ENCODE measurements at regions not wholly inside any gene's neighbourhood (a gene's known extent, or its start where the extent isn't known, plus 50 kb on each side); places are given as distances from the start of the nearest gene placed in this dataset.

DNA sequence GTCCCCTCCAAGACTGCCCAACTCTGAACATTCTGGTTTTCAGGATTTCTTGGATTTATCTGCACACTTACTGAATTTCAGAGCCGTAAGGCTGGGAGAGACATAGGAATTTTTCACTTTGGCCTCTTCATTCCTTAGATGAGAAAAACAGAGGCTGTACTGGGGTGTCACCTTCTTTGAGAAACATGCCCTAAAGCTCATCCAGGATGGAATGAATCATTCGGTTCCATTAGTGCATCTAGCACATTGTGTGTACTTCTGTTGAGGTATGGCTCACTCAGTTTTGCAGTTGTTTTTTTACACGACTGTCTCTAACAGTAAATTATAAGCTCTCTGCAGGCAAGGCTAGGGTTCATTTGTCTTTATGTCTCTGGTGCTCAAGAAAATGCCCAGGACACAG lies 383.4 kb downstream of the GATA3 start:
- Histone ChIP-seq H3K36me3 (ENCODE audit: low read depth) (no peaks in the 10 kb centered on the region), H3K4me1 (ENCODE audit: low read depth) (no peaks in the 10 kb centered on the region), H3K4me3 (no peak overlapping the region), H3K9me3 (no peaks in the 10 kb centered on the region)
- no peak for DNase-seq
- intact Hi-C loops (cut with DNase I, micrococcal nuclease), result no loop called here
- ATAC-seq, result no peak
- no peak for TF ChIP-seq CTCF (IDR thresholded peaks at IDR 0.05)

GRCh38 chr10:8438603-8439002 lies 384.1 kb downstream of the GATA3 start:
- no peaks in the 10 kb centered on the region for H3K9me3 ChIP-seq
- no peaks in the 10 kb centered on the region for H3K4me1 ChIP-seq (ENCODE audit: low read depth)
- TF ChIP-seq CTCF (IDR thresholded peaks at IDR 0.05), result no peak
- no peak for DNase-seq
- intact Hi-C loops (cut with DNase I, micrococcal nuclease), result no loop called here
- ATAC-seq, result no peak
- no peaks in the 10 kb centered on the region for H3K36me3 ChIP-seq (ENCODE audit: low read depth)
- H3K4me3 ChIP-seq, result no peak overlapping the region

DNA sequence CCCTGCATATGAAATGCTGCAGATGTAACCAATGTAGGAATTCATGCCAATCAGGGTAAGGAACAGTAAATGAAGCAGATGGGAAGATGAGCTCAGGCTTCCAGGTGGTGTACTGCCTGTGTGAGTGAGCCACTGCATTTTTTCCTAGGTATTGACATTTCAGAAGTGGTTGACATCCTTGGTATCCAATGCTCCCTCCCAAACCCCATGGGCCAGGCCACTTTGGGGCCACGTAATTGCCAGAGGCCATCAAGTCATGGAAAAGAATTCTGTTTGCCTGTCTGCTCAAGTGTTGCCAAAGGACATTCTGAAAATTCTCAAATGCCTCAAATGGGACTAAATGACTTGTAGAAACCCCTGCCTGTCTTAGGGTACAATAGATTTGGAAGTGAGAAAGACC lies 384.6 kb downstream of the GATA3 start:
- intact Hi-C loops (cut with DNase I, micrococcal nuclease), result no loop called here
- DNase-seq (no peak), ATAC-seq (no peak)
- no peak overlapping the region for H3K4me3 ChIP-seq
- no peak for TF ChIP-seq CTCF (IDR thresholded peaks at IDR 0.05)
- no peaks in the 10 kb centered on the region for H3K9me3 ChIP-seq
- no peaks in the 10 kb centered on the region for H3K4me1 ChIP-seq (ENCODE audit: low read depth)
- no peaks in the 10 kb centered on the region for H3K36me3 ChIP-seq (ENCODE audit: low read depth)

DNA sequence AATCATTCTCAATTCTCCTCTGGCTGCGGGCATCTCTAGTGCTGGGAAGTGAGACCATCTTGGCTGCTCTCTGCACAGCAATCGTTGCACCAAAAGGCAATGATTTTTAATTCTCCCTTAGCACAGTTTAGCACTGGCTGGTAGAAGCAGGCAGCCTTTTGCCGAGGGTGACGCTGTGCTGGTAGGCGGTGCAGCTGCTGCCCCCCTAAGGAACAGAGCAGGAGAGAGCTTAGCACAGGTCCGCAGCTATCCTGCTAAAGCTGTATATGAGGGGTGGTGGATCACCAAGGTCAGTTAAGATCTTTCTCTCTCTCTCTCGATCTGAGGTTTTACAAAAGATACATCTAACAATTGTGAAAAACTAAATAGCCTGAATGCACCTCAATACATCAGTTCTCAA lies 390.1 kb downstream of the GATA3 start:
- no peak for TF ChIP-seq CTCF (IDR thresholded peaks at IDR 0.05)
- H3K4me3 ChIP-seq, result no peak overlapping the region
- H3K36me3 ChIP-seq (ENCODE audit: low read depth), result no peaks in the 10 kb centered on the region
- no peaks in the 10 kb centered on the region for H3K4me1 ChIP-seq (ENCODE audit: low read depth)
- intact Hi-C loops (cut with DNase I, micrococcal nuclease), result no loop called here
- ATAC-seq (no peak), DNase-seq (no peak)
- no peaks in the 10 kb centered on the region for H3K9me3 ChIP-seq

DNA sequence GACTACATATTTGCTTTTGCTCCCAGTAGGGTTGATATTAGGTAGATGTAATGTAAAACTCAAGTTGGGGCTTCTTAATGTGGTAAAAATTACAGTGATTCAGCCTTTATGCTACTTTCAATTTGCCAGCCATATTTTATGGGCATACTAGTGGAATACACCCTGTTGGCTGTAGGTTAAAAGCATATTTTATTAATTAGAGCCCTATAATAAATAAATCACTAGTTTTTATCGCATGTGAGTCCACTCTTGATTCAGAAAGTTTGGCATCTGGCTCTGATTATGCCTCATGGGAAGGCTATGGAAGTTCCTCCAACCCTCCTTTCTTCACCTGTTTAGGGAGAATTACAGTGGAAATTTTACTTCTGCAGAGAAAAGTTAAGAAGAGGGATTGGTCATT lies 390.9 kb downstream of the GATA3 start:
- ATAC-seq, result no peak
- no peak for TF ChIP-seq CTCF (IDR thresholded peaks at IDR 0.05)
- no peaks in the 10 kb centered on the region for H3K36me3 ChIP-seq (ENCODE audit: low read depth)
- no peaks in the 10 kb centered on the region for H3K9me3 ChIP-seq
- intact Hi-C loops (cut with DNase I, micrococcal nuclease), result no loop called here
- DNase-seq, result no peak
- no peaks in the 10 kb centered on the region for H3K4me1 ChIP-seq (ENCODE audit: low read depth)
- H3K4me3 ChIP-seq, result no peak overlapping the region

DNA sequence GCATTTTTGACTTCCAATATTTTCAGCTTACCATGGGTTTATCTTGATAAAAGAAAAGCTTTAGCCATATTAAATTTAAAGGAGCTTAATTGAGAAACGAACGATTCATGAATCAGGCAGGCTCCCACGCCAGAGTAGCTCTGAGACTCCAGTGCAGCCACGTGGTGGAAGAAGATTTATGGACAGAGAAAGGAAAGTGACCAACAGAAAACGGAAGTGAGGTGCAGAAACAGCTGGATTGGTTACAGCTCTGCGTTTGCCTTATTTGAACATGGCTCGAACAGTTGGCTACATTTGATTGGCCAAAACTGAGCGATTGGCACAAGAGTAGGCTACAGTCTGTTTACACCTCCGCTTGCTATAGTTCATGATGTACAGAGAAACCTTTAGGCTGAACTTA lies 395.4 kb downstream of the GATA3 start:
- no peak overlapping the region for H3K4me3 ChIP-seq
- no peak for TF ChIP-seq CTCF (IDR thresholded peaks at IDR 0.05)
- no peak for ATAC-seq
- intact Hi-C loops (cut with DNase I, micrococcal nuclease), result no loop called here
- no peaks in the 10 kb centered on the region for H3K36me3 ChIP-seq (ENCODE audit: low read depth)
- DNase-seq, result no peak
- no peaks in the 10 kb centered on the region for H3K4me1 ChIP-seq (ENCODE audit: low read depth)
- no peaks in the 10 kb centered on the region for H3K9me3 ChIP-seq

All from mucosa of descending colon (tissue), 3 donors.